ENCODE measurements at regions not wholly inside any gene's neighbourhood (a gene's known extent, or its start where the extent isn't known, plus 50 kb on each side); places are given as distances from the start of the nearest gene placed in this dataset.
"Not testable (repeated sequence)": the region's sequence is repeated elsewhere in the genome, so short reads cannot be mapped to it uniquely, and the experiment has no call there.

DNA sequence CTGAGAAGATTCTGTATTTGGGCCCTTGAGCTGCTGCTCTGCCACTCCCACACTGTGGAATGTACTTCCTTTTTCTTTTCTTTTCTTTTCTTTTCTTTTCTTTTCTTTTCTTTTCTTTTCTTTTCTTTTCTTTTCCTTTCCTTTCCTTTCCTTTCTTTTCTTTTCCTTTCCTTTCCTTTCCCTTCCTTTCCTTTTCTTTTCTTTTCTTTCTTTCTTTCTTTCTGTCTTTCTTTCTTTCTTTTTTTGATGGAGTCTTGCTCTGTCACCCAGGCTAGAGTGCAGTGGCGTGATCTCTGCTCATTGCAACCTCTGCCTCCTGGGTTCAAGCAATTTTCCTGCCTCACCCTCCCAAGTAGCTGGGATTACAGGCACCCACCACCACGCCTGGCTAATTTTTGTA, 89.8 kb downstream of the DNAAF6 start:
- ATAC-seq, H3K4me1 ChIP-seq: not testable (repeated sequence)

DNA sequence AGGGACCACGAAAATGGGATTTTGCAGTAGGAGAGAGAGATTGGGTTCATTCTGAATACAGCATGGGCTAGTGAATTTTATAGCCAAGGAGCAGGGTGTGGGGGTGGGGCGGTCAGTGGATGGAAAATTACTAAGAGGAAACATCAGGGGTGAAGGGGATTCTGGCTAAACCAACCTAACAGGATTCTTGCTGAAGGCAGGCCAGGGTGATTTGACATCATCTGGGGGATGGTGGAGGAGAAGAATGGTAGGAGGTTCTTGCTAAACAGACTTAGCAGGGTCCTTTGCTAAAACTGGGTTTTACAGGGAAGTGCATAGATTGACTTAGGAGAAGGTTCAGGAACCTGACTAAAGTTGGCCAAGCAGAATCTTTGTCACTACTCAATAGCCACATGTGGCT, 91.9 kb downstream of the DNAAF6 start:
- no peaks in the 10 kb centered on the region for H3K9me3 ChIP-seq
- no peak for ATAC-seq
- TF ChIP-seq, protein P1, sequence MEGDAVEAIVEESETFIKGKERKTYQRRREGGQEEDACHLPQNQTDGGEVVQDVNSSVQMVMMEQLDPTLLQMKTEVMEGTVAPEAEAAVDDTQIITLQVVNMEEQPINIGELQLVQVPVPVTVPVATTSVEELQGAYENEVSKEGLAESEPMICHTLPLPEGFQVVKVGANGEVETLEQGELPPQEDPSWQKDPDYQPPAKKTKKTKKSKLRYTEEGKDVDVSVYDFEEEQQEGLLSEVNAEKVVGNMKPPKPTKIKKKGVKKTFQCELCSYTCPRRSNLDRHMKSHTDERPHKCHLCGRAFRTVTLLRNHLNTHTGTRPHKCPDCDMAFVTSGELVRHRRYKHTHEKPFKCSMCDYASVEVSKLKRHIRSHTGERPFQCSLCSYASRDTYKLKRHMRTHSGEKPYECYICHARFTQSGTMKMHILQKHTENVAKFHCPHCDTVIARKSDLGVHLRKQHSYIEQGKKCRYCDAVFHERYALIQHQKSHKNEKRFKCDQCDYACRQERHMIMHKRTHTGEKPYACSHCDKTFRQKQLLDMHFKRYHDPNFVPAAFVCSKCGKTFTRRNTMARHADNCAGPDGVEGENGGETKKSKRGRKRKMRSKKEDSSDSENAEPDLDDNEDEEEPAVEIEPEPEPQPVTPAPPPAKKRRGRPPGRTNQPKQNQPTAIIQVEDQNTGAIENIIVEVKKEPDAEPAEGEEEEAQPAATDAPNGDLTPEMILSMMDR (IDR thresholded peaks at IDR 0.05 in 4 of 5, conservative IDR thresholded peaks at IDR 0.05 in 1 of 5): no peak
- no peak for TF ChIP-seq POLR2A (IDR thresholded peaks at IDR 0.05)
- H3K27me3 ChIP-seq: peaks cover 0 to 4% (median 0%) of the 10 kb centered on the region in 3 donors
- no peaks in the 10 kb centered on the region for H3K4me1 ChIP-seq
- H3K27ac ChIP-seq: no peak overlapping the region
- intact Hi-C loops (cut with DNase I; ENCODE audit: low total_unique reads) (no loop called here), in situ Hi-C loops (cut with MboI; ENCODE audit: low sequenced_read_pairs in 4 of 4) (no loop called here)
- H3K4me3 ChIP-seq: no peak overlapping the region
- DNase-seq: no peak
- no peaks in the 10 kb centered on the region for H3K36me3 ChIP-seq

More for the DNA sequence above, 89.8 kb downstream of the DNAAF6 start:
- DNase-seq; H3K27me3 ChIP-seq; intact Hi-C loops (cut with DNase I; ENCODE audit: low total_unique reads); H3K27ac ChIP-seq; H3K4me3 ChIP-seq; H3K36me3 ChIP-seq; H3K9me3 ChIP-seq; in situ Hi-C loops (cut with MboI; ENCODE audit: low sequenced_read_pairs in 4 of 4): not testable (repeated sequence)

DNA sequence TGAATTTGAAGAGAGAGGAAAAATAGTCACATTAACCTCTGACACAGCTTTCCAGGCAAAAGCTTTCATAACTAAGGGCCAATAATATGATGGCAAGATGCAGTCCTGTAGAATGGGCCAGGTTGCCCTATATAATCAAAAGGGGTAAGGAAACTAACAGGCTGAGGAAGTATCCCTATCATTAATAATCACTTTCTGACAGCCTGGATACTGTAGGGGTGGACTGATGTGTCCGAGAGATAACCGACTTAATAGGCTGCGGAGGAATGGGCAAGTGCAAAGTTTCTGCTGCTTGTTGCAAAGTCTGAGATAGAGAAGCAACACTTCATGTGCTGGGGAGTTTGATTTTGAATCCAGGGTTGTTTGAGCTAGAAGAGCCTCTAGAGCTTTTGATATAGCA, 94.8 kb downstream of the DNAAF6 start:
- ATAC-seq: no peak
- intact Hi-C loops (cut with DNase I; ENCODE audit: low total_unique reads): no loop called here
- no peak for DNase-seq

GRCh38 chrX:107304141-107304540, 97.7 kb downstream of the DNAAF6 start:
- in situ Hi-C loops (cut with MboI; ENCODE audit: low sequenced_read_pairs in 4 of 4): no loop called here
- Histone ChIP-seq H3K27me3 (peaks cover 0 to 4% (median 0%) of the 10 kb centered on the region in 3 donors), H3K9me3 (no peaks in the 10 kb centered on the region), H3K4me3 (no peak overlapping the region), H3K27ac (no peak overlapping the region), H3K36me3 (no peaks in the 10 kb centered on the region), H3K4me1 (no peaks in the 10 kb centered on the region)
- DNase-seq: no peak
- no peak for ATAC-seq
- TF ChIP-seq, protein P1 (IDR thresholded peaks at IDR 0.05 in 4 of 5, conservative IDR thresholded peaks at IDR 0.05 in 1 of 5): no peak
- TF ChIP-seq POLR2A (IDR thresholded peaks at IDR 0.05): no peak
- intact Hi-C loops (cut with DNase I; ENCODE audit: low total_unique reads): no loop called here

More for the DNA sequence above, 94.8 kb downstream of the DNAAF6 start:
- no peaks in the 10 kb centered on the region for H3K4me1 ChIP-seq
- no peaks in the 10 kb centered on the region for H3K36me3 ChIP-seq
- no peak overlapping the region for H3K4me3 ChIP-seq
- in situ Hi-C loops (cut with MboI; ENCODE audit: low sequenced_read_pairs in 4 of 4): no loop called here
- H3K27me3 ChIP-seq: peaks cover 0 to 4% (median 0%) of the 10 kb centered on the region in 3 donors
- TF ChIP-seq POLR2A (IDR thresholded peaks at IDR 0.05): no peak
- TF ChIP-seq, protein P1 (IDR thresholded peaks at IDR 0.05 in 4 of 5, conservative IDR thresholded peaks at IDR 0.05 in 1 of 5): no peak
- no peaks in the 10 kb centered on the region for H3K9me3 ChIP-seq
- no peak overlapping the region for H3K27ac ChIP-seq

DNA sequence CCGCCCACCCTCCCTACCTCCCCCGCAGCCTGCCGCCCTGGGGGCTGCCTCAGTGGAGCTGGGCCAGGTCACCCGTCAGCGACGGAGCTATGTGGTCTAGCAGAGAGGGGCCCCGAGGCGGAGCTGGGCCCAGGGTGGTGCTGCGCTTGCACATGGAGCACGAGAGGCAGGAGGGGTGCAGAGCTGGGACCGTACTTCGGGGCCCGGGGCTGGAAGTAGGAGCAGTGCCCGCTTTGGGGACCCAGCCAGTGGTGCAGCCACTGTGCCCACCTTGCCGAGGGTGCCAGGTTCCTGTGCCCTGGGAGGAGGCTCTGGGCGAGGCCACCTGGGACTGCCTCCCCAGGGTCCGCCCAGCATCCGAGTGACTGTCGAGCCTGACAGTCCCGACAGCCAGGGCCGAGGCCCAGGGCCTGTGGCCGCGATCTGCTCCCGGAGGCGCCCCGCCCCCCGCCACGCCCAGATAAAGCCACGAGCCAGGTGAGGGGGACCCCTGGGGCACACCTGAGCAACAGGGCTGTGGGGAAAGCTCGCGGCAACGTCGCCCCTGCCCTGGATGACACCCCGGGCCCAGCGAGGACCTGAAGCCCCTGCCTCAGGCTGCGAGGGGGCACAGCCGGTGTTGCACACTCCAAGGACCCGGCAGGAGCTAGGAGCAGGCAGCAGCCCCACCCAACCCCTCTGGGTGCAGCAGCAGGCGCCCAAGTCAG, 117.5 kb downstream of the DNAAF6 start:
- Histone ChIP-seq H3K9me3 (no peaks in the 10 kb centered on the region), H3K4me1 (no peaks in the 10 kb centered on the region), H3K27ac (no peak overlapping the region), H3K27me3 (peaks cover 0 to 6% (median 0%) of the 10 kb centered on the region in 3 donors), H3K4me3 (no peak overlapping the region), H3K36me3 (no peaks in the 10 kb centered on the region)
- TF ChIP-seq, protein P1 (IDR thresholded peaks at IDR 0.05 in 4 of 5, conservative IDR thresholded peaks at IDR 0.05 in 1 of 5): no peak
- no peak for TF ChIP-seq POLR2A (IDR thresholded peaks at IDR 0.05)
- in situ Hi-C loops (cut with MboI; ENCODE audit: low sequenced_read_pairs in 4 of 4): no loop called here
- no peak for DNase-seq
- ATAC-seq: no peak
- intact Hi-C loops (cut with DNase I; ENCODE audit: low total_unique reads): no loop called here
